Esophagus (tissue), 2 donors: ENCODE measurements at regions not wholly inside any gene's neighbourhood (a gene's known extent, or its start where the extent isn't known, plus 50 kb on each side); places are given as distances from the start of the nearest gene placed in this dataset.

ENCODE experiments used
- H3K27ac ChIP-seq, 2 donors: one replicate each; pipeline ENCODE4 v1.5.1; 2013; ENCODE audit warnings: low read depth in 2 of 2, mild to moderate bottlenecking in 2 of 2, inconsistent platforms in 1 of 2, low read length in 1 of 2, moderate library complexity in 1 of 2
- H3K27me3 ChIP-seq, 2 donors: one replicate each; pipeline ENCODE4 v1.6.1; 2013; ENCODE audit warnings: low read length in 2 of 2, control low read depth in 1 of 2, mild to moderate bottlenecking in 1 of 2; ENCODE audit not compliant: insufficient read depth in 2 of 2, control insufficient read depth in 1 of 2
- H3K36me3 ChIP-seq, 2 donors: one replicate each; pipeline ENCODE4 v1.6.1; 2013; ENCODE audit warnings: low read length in 1 of 2; ENCODE audit not compliant: control insufficient read depth in 2 of 2, insufficient read depth in 2 of 2
- H3K4me1 ChIP-seq, 2 donors: one replicate each; pipeline ENCODE4 v1.6.1; 2013; ENCODE audit warnings: low read length in 1 of 2; ENCODE audit not compliant: control insufficient read depth in 2 of 2, insufficient read depth in 2 of 2
- H3K4me3 ChIP-seq, 2 donors: one replicate each; pipeline ENCODE4 v1.5.1; 2013; ENCODE audit warnings: low read length in 2 of 2, mild to moderate bottlenecking in 2 of 2, low read depth in 1 of 2, moderate library complexity in 1 of 2
- H3K9me3 ChIP-seq, 2 donors: one replicate each; pipeline ENCODE4 v1.6.1; 2013; ENCODE audit warnings: mild to moderate bottlenecking in 2 of 2, low read depth in 1 of 2, low read length in 1 of 2, moderate library complexity in 1 of 2; ENCODE audit not compliant: control insufficient read depth in 2 of 2, insufficient read depth in 1 of 2
- WGBS, 2 donors: extraction: QIAGEN DNeasy Blood & Tissue Kit; methylation state at CpG; one replicate each; pipeline ENCODE4 v1.1.7; 2013; 5-methylcytosine and 5-hydroxymethylcytosine counted together
- donor health status: healthy with polysubstance abuse.
- donor health status: Bipolar disorder and iron deficiency.

GRCh38 chr12:116343331-116343884 is 65.9 kb upstream of the MED13L start:
- Histone ChIP-seq H3K9me3 (no peaks in the 10 kb centered on the region), H3K36me3 (no peaks in the 10 kb centered on the region), H3K4me1 (no peaks in the 10 kb centered on the region), H3K4me3 (no peak overlapping the region), H3K27ac (no peak overlapping the region), H3K27me3 (no peaks in the 10 kb centered on the region)
- WGBS, 2 donors = 89 to 96% methylated on average over 1 of the region's 1 CpG

- no peak overlapping the region for H3K27ac ChIP-seq
- 32 to 34% methylated on average over 6 of the region's 6 CpGs for WGBS, 2 donors
- H3K4me1 ChIP-seq = no peaks in the 10 kb centered on the region
- H3K36me3 ChIP-seq = no peaks in the 10 kb centered on the region
- H3K9me3 ChIP-seq = no peaks in the 10 kb centered on the region
- H3K27me3 ChIP-seq = no peaks in the 10 kb centered on the region
- H3K4me3 ChIP-seq = no peak overlapping the region
Measured at GRCh38 chr12:116346222-116346621, 68.7 kb upstream of the MED13L start.

GRCh38 chr12:116346741-116347140 is 69.2 kb upstream of the MED13L start:
- Histone ChIP-seq H3K27me3 (no peaks in the 10 kb centered on the region), H3K27ac (no peak overlapping the region), H3K36me3 (no peaks in the 10 kb centered on the region), H3K9me3 (no peaks in the 10 kb centered on the region), H3K4me3 (no peak overlapping the region), H3K4me1 (no peaks in the 10 kb centered on the region)
- WGBS, 2 donors = 14 to 29% methylated on average over 4 of the region's 4 CpGs

DNA sequence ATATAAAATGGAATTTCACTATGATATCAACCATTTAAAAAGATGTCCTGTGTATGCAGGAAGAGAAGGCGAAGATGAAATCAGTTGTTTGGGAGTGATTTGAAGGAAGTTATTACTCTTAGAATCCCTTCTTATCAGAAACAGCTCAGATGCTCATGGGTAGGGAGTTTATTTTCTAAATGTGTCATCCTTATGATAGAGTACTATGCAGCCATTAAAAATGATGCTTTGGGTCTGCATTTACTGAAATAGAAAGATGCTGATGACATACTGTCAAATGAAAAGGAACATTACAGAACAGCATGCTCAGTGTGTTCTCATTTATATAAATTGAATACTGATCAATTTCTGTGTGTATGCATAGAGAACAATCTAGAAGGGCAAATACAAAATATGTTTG is 69.8 kb upstream of the MED13L start:
- no peak overlapping the region for H3K27ac ChIP-seq
- H3K4me1 ChIP-seq = no peaks in the 10 kb centered on the region
- 89 to 95% methylated on average over 1 of the region's 1 CpG for WGBS, 2 donors
- H3K4me3 ChIP-seq = no peak overlapping the region
- no peaks in the 10 kb centered on the region for H3K27me3 ChIP-seq
- H3K36me3 ChIP-seq = no peaks in the 10 kb centered on the region
- H3K9me3 ChIP-seq = no peaks in the 10 kb centered on the region

- H3K27me3 ChIP-seq = no peaks in the 10 kb centered on the region
- WGBS, 2 donors = 95% methylated on average over 4 of the region's 4 CpGs
- H3K9me3 ChIP-seq = peaks cover 0 to 2% of the 10 kb centered on the region in 2 donors
- no peaks in the 10 kb centered on the region for H3K4me1 ChIP-seq
- no peak overlapping the region for H3K27ac ChIP-seq
- H3K4me3 ChIP-seq = no peak overlapping the region
- H3K36me3 ChIP-seq = no peaks in the 10 kb centered on the region
Measured at GRCh38 chr12:116352315-116352835, 74.9 kb upstream of the MED13L start.

- H3K36me3 ChIP-seq = no peaks in the 10 kb centered on the region
- peaks cover 0 to 2% of the 10 kb centered on the region in 2 donors for H3K4me1 ChIP-seq
- 67 to 69% methylated on average over 2 of the region's 2 CpGs for WGBS, 2 donors
- H3K27ac ChIP-seq = no peak overlapping the region
- H3K4me3 ChIP-seq = no peak overlapping the region
- H3K27me3 ChIP-seq = no peaks in the 10 kb centered on the region
- H3K9me3 ChIP-seq = peaks cover 0 to 2% of the 10 kb centered on the region in 2 donors
Measured at GRCh38 chr12:116353958-116354357, 76.5 kb upstream of the MED13L start.

DNA sequence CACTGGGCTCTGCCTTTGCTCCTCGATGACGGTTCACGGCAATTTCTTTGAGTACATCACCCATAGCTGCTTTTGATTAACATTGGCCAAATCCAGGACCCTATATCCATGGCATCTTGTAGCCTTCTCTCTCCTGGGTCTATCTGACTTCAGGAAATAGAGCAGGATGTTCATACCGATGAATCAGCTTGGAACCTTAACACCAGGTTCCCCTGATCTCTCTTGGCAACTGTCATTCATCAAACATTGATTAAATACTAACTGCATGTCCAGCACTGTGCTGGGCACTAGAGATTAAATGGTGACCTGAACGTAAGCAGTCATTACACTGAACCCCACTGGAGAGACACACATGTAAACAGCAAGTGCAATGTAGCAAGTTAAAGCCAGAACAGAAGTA is 77.0 kb upstream of the MED13L start:
- peaks cover 0 to 2% of the 10 kb centered on the region in 2 donors for H3K4me1 ChIP-seq
- no peaks in the 10 kb centered on the region for H3K36me3 ChIP-seq
- no peak overlapping the region for H3K4me3 ChIP-seq
- no peak overlapping the region for H3K27ac ChIP-seq
- 94 to 96% methylated on average over 5 of the region's 5 CpGs for WGBS, 2 donors
- peaks cover 0 to 2% of the 10 kb centered on the region in 2 donors for H3K9me3 ChIP-seq
- no peaks in the 10 kb centered on the region for H3K27me3 ChIP-seq

- WGBS, 2 donors = 83 to 84% methylated on average over 15 of the region's 15 CpGs
- H3K27ac ChIP-seq = no peak overlapping the region
- peaks cover 0 to 2% of the 10 kb centered on the region in 2 donors for H3K4me1 ChIP-seq
- no peaks in the 10 kb centered on the region for H3K36me3 ChIP-seq
- H3K27me3 ChIP-seq = no peaks in the 10 kb centered on the region
- H3K9me3 ChIP-seq = peaks cover 0 to 2% of the 10 kb centered on the region in 2 donors
- no peak overlapping the region for H3K4me3 ChIP-seq
Measured at GRCh38 chr12:116354950-116355783, 77.7 kb upstream of the MED13L start.

- H3K27ac ChIP-seq = peak overlapping the region; percentile 61 to 90
- H3K4me3 ChIP-seq = no peak overlapping the region
- H3K36me3 ChIP-seq = no peaks in the 10 kb centered on the region
- WGBS, 2 donors = 32 to 49% methylated on average over 3 of the region's 3 CpGs
- no peaks in the 10 kb centered on the region for H3K9me3 ChIP-seq
- H3K4me1 ChIP-seq = peaks cover 0 to 2% of the 10 kb centered on the region in 2 donors
- no peaks in the 10 kb centered on the region for H3K27me3 ChIP-seq
Measured at GRCh38 chr12:116358536-116358892, 81.0 kb upstream of the MED13L start.
